CD4-positive, alpha-beta T cell treated with Interleukin-12 subunit alpha and Interleukin-12 subunit beta, for 1 hour (primary cell): ENCODE measurements at regions not wholly inside any gene's neighbourhood (a gene's known extent, or its start where the extent isn't known, plus 50 kb on each side); places are given as distances from the start of the nearest gene placed in this dataset.

Experiments used
- DNase-seq: peaks from one replicate; pipeline ENCODE4 v3.0.0-alpha.2; 2020

DNA sequence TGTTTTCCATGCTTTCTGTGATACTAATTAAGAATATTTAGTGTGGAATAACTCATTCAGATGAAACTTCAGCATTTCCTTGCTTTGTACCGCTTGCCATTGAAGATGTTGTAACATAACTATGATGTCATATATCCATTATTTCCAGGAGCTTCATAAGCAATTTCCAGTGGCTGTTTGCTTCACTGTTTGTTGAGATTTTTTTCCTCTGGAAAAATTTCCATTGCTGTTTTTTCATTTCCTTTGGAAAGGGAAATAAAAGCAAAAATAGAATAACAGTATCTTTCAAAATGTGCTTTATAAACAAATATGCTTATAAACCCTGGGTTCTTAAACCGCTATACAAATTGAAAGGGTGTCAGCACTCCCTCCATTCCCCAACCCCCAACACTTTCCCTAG lies 319.6 kb upstream of the SEMA6D start:
- no peak for DNase-seq

DNA sequence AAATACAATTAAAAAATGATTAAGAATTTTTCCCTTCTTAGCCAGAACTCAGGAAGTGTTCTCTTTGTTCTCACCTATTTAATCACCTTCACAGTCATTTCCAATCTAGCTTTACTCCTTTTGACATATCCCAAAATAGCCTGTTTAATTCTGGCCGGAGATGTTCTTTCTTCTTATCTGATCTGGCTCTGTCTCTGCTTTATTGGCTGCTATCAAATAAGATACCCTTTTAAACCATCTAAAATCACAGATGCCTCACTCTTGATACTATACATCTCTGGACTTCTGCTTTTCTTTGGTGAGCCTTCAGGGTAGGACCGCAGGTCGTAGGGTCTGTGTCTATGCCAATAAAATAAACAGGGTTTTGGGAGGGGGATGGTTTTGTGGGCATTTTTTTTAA lies 319.2 kb upstream of the SEMA6D start:
- no peak for DNase-seq

DNA sequence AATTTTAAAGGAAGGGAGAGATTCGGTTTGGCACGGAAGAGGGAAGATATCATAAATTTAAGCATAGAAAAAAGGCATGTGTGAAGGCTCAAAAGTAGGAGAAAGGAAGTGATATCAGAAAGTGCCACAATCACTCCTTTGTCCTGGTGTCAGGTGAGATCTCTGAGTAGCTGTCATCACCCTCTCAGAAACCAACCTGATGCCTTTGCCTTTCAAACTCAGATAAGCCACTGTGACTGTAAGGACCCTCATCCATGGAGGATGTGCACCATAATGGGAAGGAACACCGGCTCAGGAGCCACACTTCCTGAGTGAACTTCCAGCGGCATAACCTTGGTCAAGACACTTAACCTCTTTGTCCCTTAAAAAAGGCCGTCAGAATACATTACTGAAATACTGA lies 318.7 kb upstream of the SEMA6D start:
- no peak for DNase-seq

DNA sequence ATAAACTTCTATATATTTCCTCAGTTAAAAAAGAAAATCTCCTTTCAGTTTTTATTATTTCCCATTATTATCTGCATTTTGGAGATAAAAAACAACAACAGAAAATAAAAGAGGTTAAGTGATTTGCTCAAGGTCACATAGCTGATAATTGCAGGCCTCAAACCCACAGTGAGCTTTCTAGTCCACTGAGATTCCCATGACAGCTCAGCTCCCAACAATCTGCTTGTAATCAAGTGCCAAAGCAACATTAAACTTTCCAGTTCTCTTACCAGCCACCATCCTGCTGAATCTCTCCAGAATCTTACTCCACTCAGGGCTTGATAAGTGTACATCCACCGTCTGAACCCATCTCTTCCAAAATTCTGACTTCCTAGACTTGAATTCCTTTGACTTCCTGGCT lies 318.2 kb upstream of the SEMA6D start:
- DNase-seq = no peak

DNA sequence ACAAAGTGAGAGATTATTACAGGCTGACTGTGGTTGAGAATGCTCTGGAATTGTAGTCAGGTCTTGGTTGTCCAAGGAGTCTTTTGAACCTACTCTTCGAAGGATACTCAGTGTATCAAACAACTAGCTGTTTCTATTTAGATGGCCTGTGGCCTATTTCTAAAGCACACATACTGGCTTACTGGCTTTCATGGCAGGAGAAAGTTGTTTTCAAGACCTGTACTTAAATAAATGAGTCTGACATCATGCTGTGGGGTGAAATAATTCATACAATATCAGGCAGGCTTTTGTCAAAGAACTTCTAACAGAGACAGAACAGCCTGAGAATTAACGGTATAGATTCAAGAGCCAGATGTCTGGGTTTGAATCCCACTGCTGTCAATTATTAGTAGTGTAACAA lies 316.7 kb upstream of the SEMA6D start:
- DNase-seq = no peak

DNA sequence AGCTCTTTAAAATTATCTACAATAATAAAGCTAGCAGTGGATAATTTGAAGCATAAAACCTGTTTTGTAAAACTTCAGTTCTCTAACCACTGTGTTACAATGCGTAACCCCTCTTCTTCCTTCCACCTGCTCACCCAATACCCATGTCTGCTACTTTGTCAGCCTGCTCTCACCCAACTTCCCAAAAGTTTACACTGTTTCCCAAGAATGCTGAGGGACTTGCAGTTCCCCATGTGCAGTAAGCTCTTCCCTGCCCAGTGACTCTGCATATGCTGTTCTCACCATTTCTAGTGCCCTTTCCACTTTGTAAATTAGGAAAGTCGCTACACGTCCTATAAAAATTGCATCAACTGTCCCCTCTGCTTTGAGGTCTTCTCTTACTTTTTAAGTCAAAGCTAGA lies 315.9 kb upstream of the SEMA6D start:
- DNase-seq = no peak

DNA sequence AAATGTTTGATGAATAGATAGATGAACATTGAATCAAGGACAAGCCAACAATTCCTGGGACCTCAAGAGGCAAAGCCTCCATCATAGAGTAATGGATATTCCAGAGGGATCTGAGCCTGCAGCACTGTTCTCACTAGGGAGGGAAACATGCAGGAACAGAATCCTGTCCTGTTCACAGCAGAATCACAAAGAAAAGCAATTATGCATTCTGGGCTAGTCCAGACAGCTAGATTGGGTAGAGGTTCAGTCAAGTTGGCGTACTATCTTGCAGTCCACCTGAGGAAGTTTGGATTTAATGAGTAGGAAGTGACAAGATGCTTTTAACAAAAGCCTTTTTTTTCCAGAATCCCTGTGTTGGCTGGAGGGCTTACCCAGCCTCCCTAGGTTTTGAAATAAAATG lies 314.5 kb upstream of the SEMA6D start:
- no peak for DNase-seq

DNA sequence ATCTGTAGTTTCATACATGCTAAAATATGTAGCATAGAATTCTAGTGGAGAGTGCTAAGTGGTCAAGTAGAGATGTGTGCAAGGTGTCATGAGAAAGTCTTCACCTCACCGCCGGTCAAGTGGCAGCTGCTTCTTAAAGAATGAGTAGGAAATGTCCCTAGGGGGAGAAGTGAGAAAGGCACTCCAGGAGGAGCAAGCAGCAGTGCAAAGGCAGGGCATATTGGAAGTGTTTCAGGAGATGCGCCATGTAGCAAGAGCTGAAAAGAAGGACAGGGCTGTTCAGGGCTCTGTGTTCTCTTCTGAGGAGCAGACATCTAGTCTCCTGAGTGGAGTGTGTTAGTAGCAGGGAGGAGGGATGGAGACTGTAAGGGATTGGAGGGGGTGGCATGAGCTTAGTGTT lies 312.4 kb upstream of the SEMA6D start:
- DNase-seq = no peak

DNA sequence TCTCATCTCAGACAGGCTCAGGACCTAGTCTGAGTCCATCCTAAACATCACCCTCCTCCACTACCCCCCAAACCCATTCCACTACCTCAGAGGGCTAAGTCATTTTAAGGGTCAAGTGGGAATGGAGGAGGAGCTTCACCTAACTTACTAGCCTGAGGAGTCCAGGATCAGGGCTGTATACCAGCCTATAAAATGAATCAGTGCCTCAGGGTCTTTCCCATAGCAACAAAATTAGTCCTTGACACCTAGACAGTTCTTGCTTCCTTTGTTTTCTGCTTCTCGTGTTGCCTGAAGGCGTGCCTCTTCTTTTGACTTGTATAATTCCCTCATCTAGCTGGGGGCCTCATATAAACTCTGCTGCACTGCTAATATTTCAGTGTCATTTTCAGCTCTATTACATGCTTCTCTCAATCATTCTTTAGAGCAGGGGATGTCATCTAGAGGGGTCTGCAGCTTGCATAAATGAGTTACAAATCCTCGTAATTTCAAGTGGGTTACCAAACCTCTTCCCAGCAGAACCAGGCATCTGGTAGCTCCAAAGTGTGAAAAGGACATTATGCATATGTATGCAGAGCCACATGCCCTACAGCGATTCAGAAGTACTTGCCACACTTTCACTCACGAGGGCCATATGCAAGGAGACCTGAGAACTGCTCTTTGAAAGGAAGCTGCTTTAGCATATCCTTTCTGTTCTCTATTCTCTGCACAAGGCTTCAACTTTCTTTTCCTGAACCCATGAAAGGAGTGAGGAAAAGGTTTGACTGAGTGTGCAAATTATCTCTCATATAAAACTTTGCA lies 311.7 kb upstream of the SEMA6D start:
- no peak for DNase-seq

DNA sequence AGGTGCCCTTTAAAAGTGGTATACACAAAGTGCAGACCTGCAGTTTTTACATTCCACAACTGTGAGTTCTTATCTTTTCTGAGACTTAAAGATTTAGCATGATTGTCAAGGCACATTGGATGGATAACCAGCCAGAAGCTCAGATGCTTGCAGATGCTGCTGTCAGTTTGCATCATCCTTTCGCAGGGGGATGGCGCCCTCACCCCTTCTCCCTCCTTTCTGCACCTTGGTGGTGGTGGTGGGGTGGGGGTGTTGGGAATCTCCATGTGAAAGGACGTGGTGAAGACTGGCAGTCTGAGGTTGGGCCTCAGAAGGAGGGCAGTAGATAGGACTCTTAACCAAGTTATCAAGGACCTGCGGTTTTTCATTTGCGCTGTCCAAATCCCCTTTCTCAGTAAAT lies 309.6 kb upstream of the SEMA6D start:
- no peak for DNase-seq

DNA sequence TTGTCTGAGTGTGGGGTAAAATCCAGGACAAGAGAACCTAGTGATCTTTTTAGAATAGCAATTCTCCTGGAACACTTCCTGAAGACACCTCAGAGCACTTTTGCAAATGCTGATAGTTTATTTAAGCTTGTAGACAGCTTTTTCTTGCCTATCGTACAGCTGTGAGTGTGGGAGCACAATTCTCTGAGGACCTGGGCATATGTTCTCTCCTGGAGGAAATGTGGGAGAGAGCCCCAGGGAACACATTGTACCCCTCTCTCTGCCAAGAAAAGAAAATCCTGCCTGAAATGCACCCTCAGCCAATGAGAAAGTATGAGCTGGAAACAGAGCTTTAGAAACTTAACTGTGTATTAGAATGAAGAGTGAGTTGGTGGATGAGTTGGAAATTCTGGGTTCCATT lies 308.3 kb upstream of the SEMA6D start:
- no peak for DNase-seq

DNA sequence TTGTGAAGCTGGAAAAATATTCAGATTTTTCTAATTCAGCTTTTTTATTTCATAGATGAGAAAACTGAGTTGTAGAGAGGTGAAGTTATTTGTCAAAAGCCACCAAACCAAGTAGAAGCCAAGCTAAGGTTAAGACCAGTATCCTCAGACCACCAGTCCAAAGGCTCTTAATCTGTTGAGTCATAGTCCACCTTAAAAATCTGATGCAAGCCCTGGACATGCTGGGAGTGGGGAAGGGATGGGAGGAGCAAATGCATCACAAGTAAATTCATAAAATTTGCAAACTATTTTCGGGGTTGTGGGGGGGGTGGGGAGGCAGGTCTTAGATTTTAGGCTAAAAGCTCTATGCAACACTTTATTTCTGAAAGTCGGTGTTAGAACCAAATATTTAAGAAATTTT lies 307.7 kb upstream of the SEMA6D start:
- no peak for DNase-seq

DNA sequence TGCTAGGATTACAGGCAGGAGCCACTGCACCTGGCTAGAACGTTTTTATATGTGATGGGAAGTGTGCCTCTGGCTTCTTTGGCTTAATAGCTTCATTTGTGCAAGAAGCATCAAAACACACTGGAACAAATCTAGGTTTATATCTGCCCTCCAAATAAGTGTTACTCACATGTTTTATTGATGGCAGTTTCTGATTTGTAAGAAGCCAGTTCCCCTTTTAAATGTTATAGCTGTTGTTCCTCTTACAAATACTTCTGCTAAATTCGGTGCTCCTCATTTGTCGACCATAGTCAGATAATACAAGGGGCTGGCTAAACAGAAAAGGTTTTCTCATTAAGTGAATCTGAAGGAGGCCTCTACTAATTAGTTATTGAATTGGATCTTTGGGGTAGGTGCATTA lies 307.1 kb upstream of the SEMA6D start:
- no peak for DNase-seq

DNA sequence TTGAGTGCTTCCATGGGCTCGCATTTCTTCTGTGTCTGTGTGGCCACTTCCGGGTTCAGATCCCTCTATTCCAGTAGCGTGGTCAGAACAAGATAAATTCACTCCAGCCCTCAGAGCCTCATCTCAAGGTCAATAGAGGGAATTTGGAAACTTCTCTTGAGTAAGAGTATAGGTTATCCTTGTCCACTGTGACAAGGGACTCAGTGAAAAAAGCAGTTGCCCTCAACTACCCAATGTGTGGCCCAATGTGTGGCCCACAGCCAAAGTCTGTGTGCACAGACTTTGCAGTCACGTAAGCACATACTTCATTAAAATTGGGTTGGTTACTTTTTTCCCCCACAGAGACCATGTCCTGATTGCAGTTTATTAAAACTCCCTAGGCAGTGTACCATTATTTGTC lies 305.6 kb upstream of the SEMA6D start:
- DNase-seq = no peak

DNA sequence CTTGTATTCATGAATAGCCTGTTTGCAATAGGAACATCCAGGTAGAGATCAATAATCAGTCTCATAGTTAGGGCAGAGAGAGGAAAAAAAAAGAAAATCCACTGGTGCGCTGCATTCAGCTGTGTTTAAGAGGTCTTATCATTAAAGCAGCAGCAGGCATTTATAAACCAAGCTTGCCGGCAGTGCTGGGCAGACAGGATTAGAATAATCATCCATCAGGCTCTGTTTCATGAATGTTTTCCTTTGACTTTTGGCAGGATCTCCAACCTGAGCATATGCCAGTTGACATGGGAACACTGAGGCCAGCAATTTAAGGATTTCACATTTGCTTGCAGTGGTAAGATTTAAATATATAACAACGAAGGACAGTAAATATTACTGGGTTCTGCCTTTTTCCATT lies 305.2 kb upstream of the SEMA6D start:
- DNase-seq = no peak

DNA sequence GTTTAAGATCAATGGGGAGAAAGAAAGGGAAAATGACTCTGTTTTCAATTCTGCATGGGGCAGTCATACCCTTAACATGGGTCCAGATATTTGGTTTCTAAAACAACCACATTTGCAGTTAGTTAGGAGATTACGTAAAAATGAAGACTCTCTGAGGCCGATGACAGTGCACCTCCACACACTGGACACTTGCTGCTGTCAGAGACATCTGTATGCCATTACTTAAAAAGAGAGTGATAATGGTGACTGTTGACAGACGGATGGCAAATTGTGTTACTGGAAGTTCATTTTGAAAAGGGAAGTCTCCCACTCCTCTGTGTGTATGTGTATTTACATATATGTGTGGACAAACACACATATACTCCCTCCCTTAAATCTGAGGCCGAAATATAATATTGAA lies 304.5 kb upstream of the SEMA6D start:
- DNase-seq = no peak

DNA sequence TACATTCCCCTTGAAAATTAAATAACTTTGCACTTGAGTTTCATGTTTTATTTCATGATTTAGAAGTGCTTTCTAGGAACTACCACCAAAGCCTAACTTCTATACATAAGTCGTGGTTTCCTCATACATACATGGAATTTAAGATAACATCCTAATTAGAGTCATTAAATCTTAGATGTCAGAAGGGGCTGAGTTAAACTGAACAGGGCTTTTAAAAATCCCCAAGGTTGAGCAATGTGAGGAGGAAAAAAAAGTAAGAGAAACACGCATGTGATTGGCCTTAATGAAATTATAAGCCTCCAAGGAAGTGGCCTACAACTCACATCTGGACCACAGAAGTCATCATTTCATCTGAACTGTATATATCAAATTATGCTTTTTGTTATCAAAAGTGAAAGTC lies 303.1 kb upstream of the SEMA6D start:
- DNase-seq = no peak

DNA sequence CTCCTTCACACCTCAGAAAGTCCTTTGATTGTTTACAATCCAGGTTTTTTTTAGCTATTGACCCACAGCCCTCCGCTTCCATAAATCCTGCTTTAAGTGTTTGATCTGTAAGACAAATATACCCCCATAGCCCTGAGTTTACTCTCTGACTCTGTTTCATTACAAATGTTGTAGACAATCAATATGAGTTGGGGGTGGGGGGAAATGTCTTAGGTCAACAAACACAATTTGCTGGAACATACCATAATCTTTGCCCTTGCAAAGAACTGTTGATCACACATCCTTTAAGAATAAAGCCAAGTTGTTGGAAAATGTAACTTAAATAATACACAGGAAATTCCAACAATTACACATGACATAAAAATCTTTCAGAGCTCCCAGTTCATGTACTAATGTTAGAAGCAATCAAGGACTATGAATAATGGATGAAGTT lies 301.8 kb upstream of the SEMA6D start:
- DNase-seq = no peak

DNA sequence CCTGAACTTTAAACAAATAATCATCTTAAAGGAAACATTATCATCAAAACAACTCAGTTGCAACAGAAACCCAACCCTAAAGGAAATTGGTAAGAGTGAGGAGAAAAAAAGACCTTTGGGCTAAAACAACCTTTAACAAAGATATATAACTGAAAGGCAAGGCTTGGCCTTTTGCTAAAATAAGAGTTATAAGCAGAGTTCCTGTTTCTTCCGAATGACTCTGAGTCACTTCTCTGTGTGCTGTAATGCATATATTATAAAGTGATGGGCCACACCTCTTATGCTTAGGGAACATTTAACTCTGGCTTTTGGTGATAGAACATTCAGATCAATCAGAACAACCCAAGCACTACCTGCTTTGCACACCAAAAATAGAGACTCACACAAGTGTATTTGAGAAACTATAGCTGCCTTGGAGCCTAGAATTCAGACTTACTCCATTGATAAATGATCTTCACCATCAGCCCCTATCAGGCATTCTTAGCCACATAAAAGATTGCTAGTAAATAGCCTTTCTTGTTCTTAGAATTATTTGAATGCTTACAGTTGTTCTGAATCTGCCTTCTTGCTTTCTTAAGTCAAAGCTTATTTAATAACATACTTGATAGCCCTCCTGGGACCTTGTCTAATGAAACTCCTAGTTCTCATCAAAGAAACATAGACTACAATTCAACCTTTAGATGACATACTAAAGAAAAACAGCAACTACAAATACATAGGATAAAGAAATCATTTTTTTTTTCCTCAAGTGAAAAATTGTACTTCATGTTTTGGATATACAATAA lies 294.2 kb upstream of the SEMA6D start:
- no peak for DNase-seq

DNA sequence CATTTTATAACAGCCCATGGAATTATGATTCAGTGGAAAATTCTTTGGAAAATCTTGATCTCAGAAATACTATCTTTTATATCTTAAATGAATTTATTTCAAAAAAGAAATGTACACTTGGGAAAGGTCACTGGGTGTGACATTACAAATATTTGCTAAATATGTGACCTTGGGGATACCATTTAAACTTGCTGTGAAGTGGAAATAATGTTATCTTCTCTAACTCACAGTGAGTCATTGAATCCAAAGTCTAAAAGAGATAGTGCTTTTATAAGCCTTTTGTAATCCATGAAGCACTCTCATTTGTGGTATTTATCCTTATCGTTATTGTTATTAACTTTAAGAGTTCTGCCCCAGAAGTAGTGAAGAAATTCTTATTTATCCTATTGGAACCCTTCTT lies 289.8 kb upstream of the SEMA6D start:
- no peak for DNase-seq

DNA sequence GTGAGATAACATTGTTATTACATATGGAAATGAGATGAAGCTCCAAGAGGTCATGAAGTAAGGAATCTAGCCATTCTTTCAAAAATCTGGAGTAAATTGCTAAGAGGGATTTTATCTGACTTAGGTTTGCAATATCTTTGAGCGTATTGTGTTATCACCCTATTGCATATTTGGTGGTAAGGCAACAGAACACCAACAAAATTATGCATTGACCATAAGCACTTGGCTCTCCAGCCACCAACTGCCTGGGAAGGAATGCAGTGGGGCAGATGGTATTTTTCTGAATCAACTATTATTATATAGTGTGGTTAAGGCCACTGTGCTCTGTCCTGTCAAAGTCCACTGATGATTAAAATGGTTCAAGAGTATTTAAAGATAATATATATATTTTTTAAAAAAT lies 287.9 kb upstream of the SEMA6D start:
- no peak for DNase-seq

DNA sequence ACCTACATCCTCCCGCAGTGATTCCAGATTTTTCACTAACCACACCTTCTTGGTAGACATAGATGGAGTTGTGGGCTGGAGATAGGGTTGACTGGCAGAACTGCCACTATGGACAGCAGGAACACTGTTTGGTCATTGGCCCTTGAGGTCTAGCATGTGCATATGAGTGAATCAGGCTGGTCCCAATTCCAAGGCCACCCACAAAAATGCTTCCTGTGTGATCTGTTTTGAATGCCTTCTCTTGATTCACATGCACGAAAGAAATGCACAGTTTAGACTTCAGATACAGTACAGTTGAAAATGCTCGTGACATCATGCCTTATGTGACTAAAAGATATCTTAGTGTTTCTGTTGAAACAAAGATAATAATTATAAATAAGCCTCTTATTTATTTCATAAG lies 285.8 kb upstream of the SEMA6D start:
- DNase-seq = no peak

DNA sequence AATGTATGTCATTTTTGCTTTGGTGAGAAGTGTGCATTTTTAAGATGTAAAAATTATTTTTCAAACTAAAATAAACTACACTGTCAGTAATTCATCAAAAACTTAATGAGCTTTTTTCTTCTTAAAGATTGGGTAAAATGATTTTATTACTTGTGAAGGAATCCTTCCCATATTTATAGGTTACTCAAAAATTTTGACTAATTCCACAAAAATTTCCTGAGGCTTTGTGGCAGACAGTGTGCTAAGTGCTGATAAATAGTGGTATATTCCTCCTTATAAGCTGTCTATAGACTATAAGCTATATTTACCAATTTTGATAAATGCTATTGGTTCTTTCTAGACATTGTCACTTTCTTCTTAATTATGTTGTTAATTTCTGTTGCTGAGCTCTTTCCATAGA lies 284.5 kb upstream of the SEMA6D start:
- DNase-seq = no peak

DNA sequence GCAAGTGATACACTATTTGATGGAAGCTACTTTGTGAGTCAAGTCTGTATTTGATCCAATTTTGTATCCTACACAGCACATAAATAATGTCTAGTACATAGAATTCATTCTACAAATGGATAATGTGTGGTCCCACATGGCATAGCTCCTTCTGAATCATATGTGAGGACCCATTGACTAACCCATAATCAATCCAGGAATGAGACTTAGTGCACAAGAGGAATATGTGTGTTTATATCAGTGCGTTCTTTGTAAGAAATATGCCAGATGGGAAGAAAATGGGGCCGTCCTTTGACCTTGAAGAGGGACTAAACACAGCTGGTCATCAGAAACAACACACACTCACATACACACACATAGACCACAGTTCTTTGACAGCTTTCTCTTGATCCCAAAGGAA lies 282.7 kb upstream of the SEMA6D start:
- no peak for DNase-seq

DNA sequence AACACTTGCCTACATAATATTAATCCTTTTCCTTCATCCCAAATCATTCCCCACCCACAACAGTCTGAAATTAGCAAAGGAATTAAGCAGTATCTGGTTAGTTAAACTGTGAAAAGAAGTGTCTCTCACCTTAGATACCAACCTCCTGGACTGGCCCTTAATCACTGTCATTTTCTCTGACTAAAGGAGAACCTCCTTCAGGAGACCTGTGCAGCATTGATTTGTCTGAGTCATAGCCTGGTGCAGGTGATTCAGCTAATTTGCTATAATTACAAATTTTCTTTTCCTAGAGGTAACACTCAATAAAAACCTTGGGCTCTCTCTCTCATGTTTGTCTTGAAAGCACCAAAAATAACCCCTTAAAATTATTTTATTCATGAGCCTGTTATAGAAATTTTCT lies 279.8 kb upstream of the SEMA6D start:
- DNase-seq = no peak
